H9 (cell line): ENCODE measurements at regions not wholly inside any gene's neighbourhood (a gene's known extent, or its start where the extent isn't known, plus 50 kb on each side); places are given as distances from the start of the nearest gene placed in this dataset.

Source experiments
- DNase-seq: peaks from one replicate; pipeline ENCODE4 v3.0.0-alpha.2; 2017
- H2AFZ ChIP-seq: one replicate; pipeline ENCODE4 v1.6.1; 2013; ENCODE audit warnings: mild to moderate bottlenecking, low read length, control low read depth, moderate library complexity
- H2AK5ac ChIP-seq: 2 replicates; pipeline ENCODE4 v1.6.1; 2013; ENCODE audit warnings: low read length, control low read depth, mixed read lengths; ENCODE audit not compliant: insufficient read length
- H2BK120ac ChIP-seq: one replicate; pipeline ENCODE4 v1.6.1; 2013; ENCODE audit warnings: low read depth, mild to moderate bottlenecking, low read length, control low read depth, inconsistent platforms; ENCODE audit not compliant: poor library complexity, severe bottlenecking
- H2BK12ac ChIP-seq: 2 replicates; pipeline ENCODE4 v1.6.1; 2013; ENCODE audit warnings: low read length, control low read depth, mixed read lengths, low read depth; ENCODE audit not compliant: insufficient read length
- H2BK15ac ChIP-seq: 2 replicates; pipeline ENCODE4 v1.6.1; 2013; ENCODE audit warnings: low read depth, low read length, control low read depth
- H2BK20ac ChIP-seq: one replicate; pipeline ENCODE4 v1.6.1; 2013; ENCODE audit warnings: low read depth, mild to moderate bottlenecking, low read length, control low read depth, inconsistent platforms; ENCODE audit not compliant: poor library complexity, severe bottlenecking
- H2BK5ac ChIP-seq: 2 replicates; pipeline ENCODE4 v1.6.1; 2013; ENCODE audit warnings: low read length, control low read depth, mixed read lengths; ENCODE audit not compliant: insufficient read length
- H3K14ac ChIP-seq: 2 replicates; pipeline ENCODE4 v1.6.1; 2013; ENCODE audit warnings: low read length, control low read depth; ENCODE audit not compliant: insufficient read depth
- H3K18ac ChIP-seq: 2 replicates; pipeline ENCODE4 v1.6.1; 2013; ENCODE audit warnings: low read depth, mild to moderate bottlenecking, mixed read lengths, low read length, control low read depth; ENCODE audit not compliant: insufficient read length
- H3K23ac ChIP-seq: 2 replicates; pipeline ENCODE4 v1.6.1; 2013; ENCODE audit warnings: low read length, control low read depth, mixed read lengths, low read depth; ENCODE audit not compliant: insufficient read length
- H3K23me2 ChIP-seq: 2 replicates; pipeline ENCODE4 v1.6.1; 2013; ENCODE audit warnings: low read depth, mild to moderate bottlenecking, mixed read lengths, low read length, control low read depth; ENCODE audit not compliant: insufficient read length, poor library complexity, severe bottlenecking
- H3K27ac ChIP-seq: 2 replicates; pipeline ENCODE4 v1.5.1; 2013; ENCODE audit warnings: low read length, control low read depth, mixed read lengths, low read depth; ENCODE audit not compliant: insufficient read length
- H3K27me3 ChIP-seq: 2 replicates; pipeline ENCODE4 v1.6.1; 2013; ENCODE audit warnings: low read length, control low read depth, inconsistent platforms; ENCODE audit not compliant: insufficient read depth
- H3K4ac ChIP-seq: 2 replicates; pipeline ENCODE4 v1.6.1; 2013; ENCODE audit warnings: low read depth, mild to moderate bottlenecking, control low read depth, inconsistent platforms, low read length, moderate library complexity
- H3K4me1 ChIP-seq: 2 replicates; pipeline ENCODE4 v1.6.1; 2013; ENCODE audit warnings: low read length, control low read depth, inconsistent platforms; ENCODE audit not compliant: insufficient read depth
- H3K4me2 ChIP-seq: 2 replicates; pipeline ENCODE4 v1.6.1; 2013; ENCODE audit warnings: low read length, control low read depth, mixed read lengths; ENCODE audit not compliant: insufficient read length, insufficient read depth
- H3K56ac ChIP-seq: 2 replicates; pipeline ENCODE4 v1.6.1; 2013; ENCODE audit warnings: low read depth, mild to moderate bottlenecking, mixed read lengths, low read length, control low read depth; ENCODE audit not compliant: insufficient read length
- H3K79me1 ChIP-seq: 2 replicates; pipeline ENCODE4 v1.6.1; 2013; ENCODE audit warnings: low read depth, mild to moderate bottlenecking, moderate library complexity, low read length, control low read depth, inconsistent platforms; ENCODE audit not compliant: insufficient read depth, poor library complexity, severe bottlenecking
- H3K79me2 ChIP-seq: 2 replicates; pipeline ENCODE4 v1.6.1; 2013; ENCODE audit warnings: low read length, control low read depth, inconsistent platforms; ENCODE audit not compliant: insufficient read depth
- H3K9ac ChIP-seq: 2 replicates; pipeline ENCODE4 v1.6.1; 2013; ENCODE audit warnings: low read length, control low read depth, mixed read lengths; ENCODE audit not compliant: insufficient read length; ENCODE audit errors: extremely low read depth
- H3K9me3 ChIP-seq: one replicate; pipeline ENCODE4 v1.6.1; 2013; ENCODE audit warnings: low read depth, low read length, inconsistent platforms; ENCODE audit not compliant: control insufficient read depth
- H3T11ph ChIP-seq: one replicate; pipeline ENCODE4 v1.6.1; 2013; ENCODE audit warnings: mild to moderate bottlenecking, low read length, control low read depth, inconsistent platforms
- H4K20me1 ChIP-seq: one replicate; pipeline ENCODE4 v1.6.1; 2013; ENCODE audit not compliant: control insufficient read depth, insufficient read length, insufficient read depth
- H4K5ac ChIP-seq: 2 replicates; pipeline ENCODE4 v1.6.1; 2013; ENCODE audit warnings: low read depth, mild to moderate bottlenecking, mixed read lengths, low read length, control low read depth; ENCODE audit not compliant: insufficient read length
- H4K8ac ChIP-seq: replicated peaks from 2 replicates; pipeline ENCODE4 v1.6.1; 2013; ENCODE audit warnings: low read length, control low read depth, mixed read lengths, low read depth; ENCODE audit not compliant: insufficient read length
- H4K91ac ChIP-seq: 2 replicates; pipeline ENCODE4 v1.6.1; 2013; ENCODE audit warnings: low read depth, mild to moderate bottlenecking, moderate library complexity, mixed read lengths, low read length, control low read depth; ENCODE audit not compliant: insufficient read length
- H3K27ac Mint-ChIP-seq, 3 experiments: 2 replicates in 2 of 3; 3 replicates in 1 of 3; pipeline ENCODE4 v1.8.0; 2020 to 2021; ENCODE audit warnings: mixed read lengths in 3 of 3, mild to moderate bottlenecking in 1 of 3, moderate library complexity in 1 of 3
- H3K27me3 Mint-ChIP-seq: 2 replicates; pipeline ENCODE4 v1.8.0; 2021; ENCODE audit warnings: low read depth, mild to moderate bottlenecking, moderate library complexity, mixed read lengths
- H3K36me3 Mint-ChIP-seq, 3 experiments: 2 replicates in 2 of 3; 3 replicates in 1 of 3; pipeline ENCODE4 v1.8.0; 2020 to 2021; ENCODE audit warnings: low read depth in 3 of 3, mixed read lengths in 3 of 3; ENCODE audit not compliant: insufficient read depth in 1 of 3
- H3K4me1 Mint-ChIP-seq, 2 experiments: 2 replicates each; pipeline ENCODE4 v1.8.0; 2020; ENCODE audit warnings: mixed read lengths in 2 of 2
- H3K4me3 Mint-ChIP-seq, 2 experiments: 2 replicates in 1 of 2; 3 replicates in 1 of 2; pipeline ENCODE4 v1.8.0; 2020 to 2021; ENCODE audit warnings: mild to moderate bottlenecking in 2 of 2, mixed read lengths in 2 of 2, moderate library complexity in 1 of 2
- H3K9me3 Mint-ChIP-seq, 2 experiments: 2 replicates in 1 of 2; 3 replicates in 1 of 2; pipeline ENCODE4 v1.8.0; 2020; ENCODE audit warnings: mild to moderate bottlenecking in 2 of 2, mixed read lengths in 2 of 2, moderate library complexity in 1 of 2
- WGBS: extraction: QIAGEN DNeasy Blood & Tissue Kit; methylation state at CpG from one replicate; pipeline ENCODE4 v1.1.7; 2013; ENCODE audit warnings: missing lambda C conversion rate, low lambda C conversion rate, mixed read lengths; ENCODE audit not compliant: insufficient read length; ENCODE audit errors: extremely low coverage; 5-methylcytosine and 5-hydroxymethylcytosine counted together
- TF ChIP-seq, protein P1 (sequence below): fragments of 200-600 bp; sonication (generic); conservative IDR thresholded peaks from 3 replicates; pipeline ENCODE4 v1.8.0; 2021; ENCODE audit warnings: antibody characterized with exemption, mild to moderate bottlenecking

DNA sequence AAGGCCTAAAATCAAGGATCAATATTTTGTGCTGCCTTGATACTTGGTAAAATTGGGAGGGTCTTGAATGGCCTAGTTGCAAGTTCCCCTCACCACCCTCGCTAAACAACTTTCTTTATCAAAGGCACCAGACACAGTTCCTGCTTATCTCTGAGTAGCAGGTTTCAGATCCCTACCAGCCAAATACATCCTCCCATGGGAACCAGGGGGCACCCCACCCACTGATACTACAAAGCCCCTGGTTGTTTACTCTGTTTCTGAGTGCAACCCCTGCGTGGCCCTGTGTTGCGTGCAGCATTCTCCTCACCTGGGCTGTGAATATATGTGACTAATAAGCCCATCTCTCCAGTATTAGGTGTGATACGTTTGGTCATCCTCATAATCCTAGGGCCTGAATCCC, 314.9 kb downstream of the DRD1 start:
- Histone ChIP-seq H2AFZ (no peak overlapping the region), H3T11ph (no peak overlapping the region), H3K4me2 (no peak overlapping the region), H3K4me1 (peaks cover 5% of the 10 kb centered on the region; the same call in 1 of the 2 replicates), H2BK5ac (no peak overlapping the region), H3K9me3 (no peaks in the 10 kb centered on the region), H3K79me1 (no peaks in the 10 kb centered on the region), H2AK5ac (no peak overlapping the region), H3K18ac (no peak overlapping the region), H4K5ac (no peak overlapping the region), H3K23me2 (peaks cover 2% of the 10 kb centered on the region), H3K27me3 (no peaks in the 10 kb centered on the region), H3K14ac (no peak overlapping the region), H2BK120ac (no peak overlapping the region), H4K8ac (no peak overlapping the region), H3K79me2 (no peaks in the 10 kb centered on the region), H2BK12ac (no peak overlapping the region), H3K4ac (no peak overlapping the region), H2BK15ac (no peak overlapping the region), H2BK20ac (no peak overlapping the region), H3K27ac (no peak overlapping the region), H3K9ac (no peak overlapping the region), H3K23ac (no peak overlapping the region), H4K91ac (no peak overlapping the region), H3K56ac (no peak overlapping the region), H4K20me1 (no peaks in the 10 kb centered on the region)
- H3K9me3 Mint-ChIP-seq, result 0 out of 5 replicates have a peak, but pooled peaks cover 0 to 2% of the 10 kb centered on the region in 2 experiments
- peaks cover 14 to 22% of the 10 kb centered on the region in 2 experiments for H3K4me1 Mint-ChIP-seq
- WGBS, result no CpG with 5 or more reads among the region's 4 CpGs
- TF ChIP-seq, protein P1, sequence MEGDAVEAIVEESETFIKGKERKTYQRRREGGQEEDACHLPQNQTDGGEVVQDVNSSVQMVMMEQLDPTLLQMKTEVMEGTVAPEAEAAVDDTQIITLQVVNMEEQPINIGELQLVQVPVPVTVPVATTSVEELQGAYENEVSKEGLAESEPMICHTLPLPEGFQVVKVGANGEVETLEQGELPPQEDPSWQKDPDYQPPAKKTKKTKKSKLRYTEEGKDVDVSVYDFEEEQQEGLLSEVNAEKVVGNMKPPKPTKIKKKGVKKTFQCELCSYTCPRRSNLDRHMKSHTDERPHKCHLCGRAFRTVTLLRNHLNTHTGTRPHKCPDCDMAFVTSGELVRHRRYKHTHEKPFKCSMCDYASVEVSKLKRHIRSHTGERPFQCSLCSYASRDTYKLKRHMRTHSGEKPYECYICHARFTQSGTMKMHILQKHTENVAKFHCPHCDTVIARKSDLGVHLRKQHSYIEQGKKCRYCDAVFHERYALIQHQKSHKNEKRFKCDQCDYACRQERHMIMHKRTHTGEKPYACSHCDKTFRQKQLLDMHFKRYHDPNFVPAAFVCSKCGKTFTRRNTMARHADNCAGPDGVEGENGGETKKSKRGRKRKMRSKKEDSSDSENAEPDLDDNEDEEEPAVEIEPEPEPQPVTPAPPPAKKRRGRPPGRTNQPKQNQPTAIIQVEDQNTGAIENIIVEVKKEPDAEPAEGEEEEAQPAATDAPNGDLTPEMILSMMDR, result no peak
- no peaks in the 10 kb centered on the region; the same call in 1 of the 2 replicates for H3K27me3 Mint-ChIP-seq
- DNase-seq, result no peak
- no peak overlapping the region for H3K4me3 Mint-ChIP-seq
- no peaks in the 10 kb centered on the region; a peak in 1 of 7 replicates for H3K36me3 Mint-ChIP-seq
- H3K27ac Mint-ChIP-seq, result peak overlapping the region in 1 of 3 experiments; percentile 66; a peak in 1 of 7 replicates
